GM23338 (cell line): ENCODE measurements at regions not wholly inside any gene's neighbourhood (a gene's known extent, or its start where the extent isn't known, plus 50 kb on each side); places are given as distances from the start of the nearest gene placed in this dataset.

Experiments
- ATAC-seq: fragments of 200-7000 bp; cut with Tn5 transposase; 3 replicates; pipeline ENCODE4 v1.9.1; 2020
- DNase-seq: peaks from one replicate; pipeline ENCODE4 v3.0.0-alpha.2; 2015; ENCODE audit warnings: low spot score
- H2AFZ ChIP-seq: fragments of 200-600 bp; sonication (generic); 2 replicates; pipeline ENCODE4 v1.8.0; 2016; ENCODE audit warnings: antibody characterized with exemption, mild to moderate bottlenecking, moderate library complexity
- H3F3A ChIP-seq: fragments of 200-600 bp; sonication (generic); replicated peaks from 2 replicates; pipeline ENCODE4 v1.8.0; 2017; ENCODE audit warnings: antibody characterized with exemption, mixed run types, low read depth
- H3K27ac ChIP-seq: fragments of 200-600 bp; sonication (generic); 2 replicates; pipeline ENCODE4 v1.6.1; 2016; ENCODE audit warnings: low read depth
- H3K27me3 ChIP-seq: fragments of 200-600 bp; sonication (generic); 2 replicates; pipeline ENCODE4 v1.8.0; 2016; ENCODE audit warnings: mild to moderate bottlenecking, mixed run types, moderate library complexity; ENCODE audit not compliant: insufficient read depth
- H3K36me3 ChIP-seq: fragments of 200-600 bp; sonication (generic); 2 replicates; pipeline ENCODE4 v1.8.0; 2016; ENCODE audit warnings: mild to moderate bottlenecking; ENCODE audit not compliant: insufficient read depth
- H3K4me1 ChIP-seq: fragments of 200-600 bp; sonication (generic); 2 replicates; pipeline ENCODE4 v1.8.0; 2016; ENCODE audit warnings: mild to moderate bottlenecking, moderate library complexity; ENCODE audit not compliant: insufficient read depth
- H3K4me2 ChIP-seq: fragments of 200-600 bp; sonication (generic); 2 replicates; pipeline ENCODE4 v1.7.1; 2017; ENCODE audit warnings: mixed run types
- H3K4me3 ChIP-seq: fragments of 200-600 bp; sonication (generic); 2 replicates; pipeline ENCODE4 v1.6.1; 2016; ENCODE audit warnings: mixed run types
- H3K79me2 ChIP-seq: fragments of 200-600 bp; sonication (generic); replicated peaks from 2 replicates; pipeline ENCODE4 v1.8.0; 2017; ENCODE audit warnings: mild to moderate bottlenecking; ENCODE audit not compliant: insufficient read depth
- H3K9me2 ChIP-seq: fragments of 200-600 bp; sonication (generic); 2 replicates; pipeline ENCODE4 v1.8.0; 2017; ENCODE audit not compliant: insufficient read depth
- H4K20me1 ChIP-seq: fragments of 200-600 bp; sonication (generic); replicated peaks from 2 replicates; pipeline ENCODE4 v1.8.0; 2017; ENCODE audit warnings: mild to moderate bottlenecking; ENCODE audit not compliant: insufficient read depth
- H3K27ac Mint-ChIP-seq: 2 replicates; pipeline ENCODE4 v1.8.0; 2020; ENCODE audit warnings: inconsistent platforms, mild to moderate bottlenecking, moderate library complexity, mixed read lengths
- H3K27me3 Mint-ChIP-seq: 3 replicates; pipeline ENCODE4 v1.8.0; 2022; ENCODE audit warnings: low read depth, mild to moderate bottlenecking, moderate library complexity, mixed read lengths, inconsistent platforms; ENCODE audit not compliant: insufficient read depth, poor library complexity
- H3K36me3 Mint-ChIP-seq: 3 replicates; pipeline ENCODE4 v1.8.0; 2021; ENCODE audit warnings: low read depth, mild to moderate bottlenecking, inconsistent platforms, moderate library complexity, mixed read lengths
- H3K4me1 Mint-ChIP-seq: 3 replicates; pipeline ENCODE4 v1.8.0; 2020; ENCODE audit warnings: mild to moderate bottlenecking, inconsistent platforms, mixed read lengths
- H3K4me3 Mint-ChIP-seq: 3 replicates; pipeline ENCODE4 v1.8.0; 2021; ENCODE audit warnings: moderate library complexity, mild to moderate bottlenecking, inconsistent platforms, mixed read lengths
- H3K9me3 Mint-ChIP-seq: 3 replicates; pipeline ENCODE4 v1.8.0; 2020; ENCODE audit warnings: moderate library complexity, mild to moderate bottlenecking, inconsistent platforms, mixed read lengths
- EZH2phosphoT487 ChIP-seq: fragments of 200-600 bp; sonication (generic); IDR thresholded peaks from one replicate; pipeline ENCODE4 v1.8.1; 2018; ENCODE audit warnings: antibody characterized with exemption; ENCODE audit not compliant: unreplicated experiment
- JUNB ChIP-seq: IDR thresholded peaks from one replicate; pipeline ENCODE4 v1.6.1; 2016; ENCODE audit warnings: antibody characterized with exemption; ENCODE audit not compliant: unreplicated experiment
- POLR2AphosphoS5 ChIP-seq: IDR thresholded peaks from 2 replicates; pipeline ENCODE4 v1.6.1; 2016; ENCODE audit warnings: antibody characterized with exemption, low read depth
- STAT1 ChIP-seq: IDR thresholded peaks from one replicate; pipeline ENCODE4 v1.6.1; 2016; ENCODE audit warnings: antibody characterized with exemption; ENCODE audit not compliant: unreplicated experiment
- TF ChIP-seq, protein P1 (sequence below), 2 experiments: fragments of 200-600 bp in 1 of 2; sonication (generic) in 1 of 2; conservative IDR thresholded peaks; 2 replicates each; pipeline versions ENCODE4 v1.5.1 to v1.6.1; 2016 to 2017; ENCODE audit warnings: antibody characterized with exemption in 2 of 2, low read depth in 2 of 2, mild to moderate bottlenecking in 2 of 2, moderate library complexity in 1 of 2
- TF ChIP-seq, protein P2 (sequence below): IDR thresholded peaks from one replicate; pipeline ENCODE4 v1.6.1; 2018; ENCODE audit warnings: antibody characterized with exemption; ENCODE audit not compliant: unreplicated experiment
- TF ChIP-seq, protein P3 (sequence below): fragments of 250-450 bp; sonication (Bioruptor Pico); IDR thresholded peaks from 2 replicates; pipeline ENCODE4 v1.5.0; 2020; ENCODE audit warnings: mild to moderate bottlenecking, moderate library complexity

DNA sequence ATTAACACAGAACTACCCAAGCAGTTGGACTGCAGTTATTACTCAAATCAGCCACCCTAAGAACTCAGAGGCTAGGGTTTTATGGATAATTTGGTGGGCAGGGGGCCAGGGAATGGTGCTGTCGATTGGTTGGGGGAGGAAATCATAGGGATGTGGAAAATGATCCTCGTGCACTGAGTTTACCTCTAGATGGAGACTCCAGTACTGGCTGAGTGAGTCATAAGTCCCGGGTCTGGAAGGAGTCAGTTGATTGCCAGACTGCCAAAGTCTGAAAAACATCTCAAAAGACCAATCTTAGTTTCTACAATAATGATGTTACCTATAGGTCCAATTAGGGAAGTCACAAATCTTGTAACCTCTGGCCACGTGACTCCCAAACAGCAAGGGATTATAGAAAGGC is 257.5 kb upstream of the PRMT6 start:
- ATAC-seq (no peak), DNase-seq (no peak)
- Mint-ChIP-seq H3K27me3 (no peaks in the 10 kb centered on the region), H3K9me3 (no peaks in the 10 kb centered on the region), H3K4me3 (no peak overlapping the region), H3K4me1 (no peaks in the 10 kb centered on the region), H3K27ac (no peak overlapping the region), H3K36me3 (no peaks in the 10 kb centered on the region)
- Histone ChIP-seq H3K27me3 (no peaks in the 10 kb centered on the region), H3K4me3 (no peak overlapping the region), H3K9me2 (peaks cover 5% of the 10 kb centered on the region; the same call in 1 of the 2 replicates), H3K4me1 (no peaks in the 10 kb centered on the region), H3K4me2 (no peak overlapping the region), H2AFZ (no peak overlapping the region; the same call in 1 of the 2 replicates), H3F3A (no peaks in the 10 kb centered on the region), H3K36me3 (no peaks in the 10 kb centered on the region), H4K20me1 (no peaks in the 10 kb centered on the region), H3K27ac (no peak overlapping the region), H3K79me2 (no peaks in the 10 kb centered on the region)
- TF ChIP-seq JUNB (no peak), EZH2phosphoT487 (no peak), STAT1 (no peak)
- TF ChIP-seq, protein P1, sequence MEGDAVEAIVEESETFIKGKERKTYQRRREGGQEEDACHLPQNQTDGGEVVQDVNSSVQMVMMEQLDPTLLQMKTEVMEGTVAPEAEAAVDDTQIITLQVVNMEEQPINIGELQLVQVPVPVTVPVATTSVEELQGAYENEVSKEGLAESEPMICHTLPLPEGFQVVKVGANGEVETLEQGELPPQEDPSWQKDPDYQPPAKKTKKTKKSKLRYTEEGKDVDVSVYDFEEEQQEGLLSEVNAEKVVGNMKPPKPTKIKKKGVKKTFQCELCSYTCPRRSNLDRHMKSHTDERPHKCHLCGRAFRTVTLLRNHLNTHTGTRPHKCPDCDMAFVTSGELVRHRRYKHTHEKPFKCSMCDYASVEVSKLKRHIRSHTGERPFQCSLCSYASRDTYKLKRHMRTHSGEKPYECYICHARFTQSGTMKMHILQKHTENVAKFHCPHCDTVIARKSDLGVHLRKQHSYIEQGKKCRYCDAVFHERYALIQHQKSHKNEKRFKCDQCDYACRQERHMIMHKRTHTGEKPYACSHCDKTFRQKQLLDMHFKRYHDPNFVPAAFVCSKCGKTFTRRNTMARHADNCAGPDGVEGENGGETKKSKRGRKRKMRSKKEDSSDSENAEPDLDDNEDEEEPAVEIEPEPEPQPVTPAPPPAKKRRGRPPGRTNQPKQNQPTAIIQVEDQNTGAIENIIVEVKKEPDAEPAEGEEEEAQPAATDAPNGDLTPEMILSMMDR (conservative IDR thresholded peaks at IDR 0.05; ENCODE audit: low read depth in 2 of 2): peak in 1 of 2 experiments; percentile 22; a peak in 1 of 4 replicates

DNA sequence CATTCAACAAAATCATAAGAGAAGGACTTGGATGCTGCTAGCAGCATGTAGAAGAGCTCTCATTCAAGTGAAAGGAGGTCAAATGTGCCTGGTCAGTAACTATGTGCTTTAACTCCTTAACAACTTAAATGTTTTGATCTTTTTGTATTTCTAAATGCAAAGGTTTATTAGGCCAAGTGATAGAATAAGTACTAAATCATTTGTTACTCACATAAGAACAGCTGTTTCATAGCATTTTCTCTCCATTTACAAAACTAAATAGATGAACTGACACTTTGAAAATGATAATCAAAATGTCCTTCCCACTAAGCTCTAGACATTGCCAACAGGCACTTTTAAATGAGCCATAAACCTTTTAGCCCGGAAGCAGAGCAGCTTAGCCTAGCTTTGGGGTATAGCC is 254.3 kb upstream of the PRMT6 start:
- H3K4me1 ChIP-seq: no peaks in the 10 kb centered on the region
- no peak overlapping the region for H3K4me3 Mint-ChIP-seq
- TF ChIP-seq, protein P2, sequence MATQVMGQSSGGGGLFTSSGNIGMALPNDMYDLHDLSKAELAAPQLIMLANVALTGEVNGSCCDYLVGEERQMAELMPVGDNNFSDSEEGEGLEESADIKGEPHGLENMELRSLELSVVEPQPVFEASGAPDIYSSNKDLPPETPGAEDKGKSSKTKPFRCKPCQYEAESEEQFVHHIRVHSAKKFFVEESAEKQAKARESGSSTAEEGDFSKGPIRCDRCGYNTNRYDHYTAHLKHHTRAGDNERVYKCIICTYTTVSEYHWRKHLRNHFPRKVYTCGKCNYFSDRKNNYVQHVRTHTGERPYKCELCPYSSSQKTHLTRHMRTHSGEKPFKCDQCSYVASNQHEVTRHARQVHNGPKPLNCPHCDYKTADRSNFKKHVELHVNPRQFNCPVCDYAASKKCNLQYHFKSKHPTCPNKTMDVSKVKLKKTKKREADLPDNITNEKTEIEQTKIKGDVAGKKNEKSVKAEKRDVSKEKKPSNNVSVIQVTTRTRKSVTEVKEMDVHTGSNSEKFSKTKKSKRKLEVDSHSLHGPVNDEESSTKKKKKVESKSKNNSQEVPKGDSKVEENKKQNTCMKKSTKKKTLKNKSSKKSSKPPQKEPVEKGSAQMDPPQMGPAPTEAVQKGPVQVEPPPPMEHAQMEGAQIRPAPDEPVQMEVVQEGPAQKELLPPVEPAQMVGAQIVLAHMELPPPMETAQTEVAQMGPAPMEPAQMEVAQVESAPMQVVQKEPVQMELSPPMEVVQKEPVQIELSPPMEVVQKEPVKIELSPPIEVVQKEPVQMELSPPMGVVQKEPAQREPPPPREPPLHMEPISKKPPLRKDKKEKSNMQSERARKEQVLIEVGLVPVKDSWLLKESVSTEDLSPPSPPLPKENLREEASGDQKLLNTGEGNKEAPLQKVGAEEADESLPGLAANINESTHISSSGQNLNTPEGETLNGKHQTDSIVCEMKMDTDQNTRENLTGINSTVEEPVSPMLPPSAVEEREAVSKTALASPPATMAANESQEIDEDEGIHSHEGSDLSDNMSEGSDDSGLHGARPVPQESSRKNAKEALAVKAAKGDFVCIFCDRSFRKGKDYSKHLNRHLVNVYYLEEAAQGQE: no peak
- TF ChIP-seq, protein P3, sequence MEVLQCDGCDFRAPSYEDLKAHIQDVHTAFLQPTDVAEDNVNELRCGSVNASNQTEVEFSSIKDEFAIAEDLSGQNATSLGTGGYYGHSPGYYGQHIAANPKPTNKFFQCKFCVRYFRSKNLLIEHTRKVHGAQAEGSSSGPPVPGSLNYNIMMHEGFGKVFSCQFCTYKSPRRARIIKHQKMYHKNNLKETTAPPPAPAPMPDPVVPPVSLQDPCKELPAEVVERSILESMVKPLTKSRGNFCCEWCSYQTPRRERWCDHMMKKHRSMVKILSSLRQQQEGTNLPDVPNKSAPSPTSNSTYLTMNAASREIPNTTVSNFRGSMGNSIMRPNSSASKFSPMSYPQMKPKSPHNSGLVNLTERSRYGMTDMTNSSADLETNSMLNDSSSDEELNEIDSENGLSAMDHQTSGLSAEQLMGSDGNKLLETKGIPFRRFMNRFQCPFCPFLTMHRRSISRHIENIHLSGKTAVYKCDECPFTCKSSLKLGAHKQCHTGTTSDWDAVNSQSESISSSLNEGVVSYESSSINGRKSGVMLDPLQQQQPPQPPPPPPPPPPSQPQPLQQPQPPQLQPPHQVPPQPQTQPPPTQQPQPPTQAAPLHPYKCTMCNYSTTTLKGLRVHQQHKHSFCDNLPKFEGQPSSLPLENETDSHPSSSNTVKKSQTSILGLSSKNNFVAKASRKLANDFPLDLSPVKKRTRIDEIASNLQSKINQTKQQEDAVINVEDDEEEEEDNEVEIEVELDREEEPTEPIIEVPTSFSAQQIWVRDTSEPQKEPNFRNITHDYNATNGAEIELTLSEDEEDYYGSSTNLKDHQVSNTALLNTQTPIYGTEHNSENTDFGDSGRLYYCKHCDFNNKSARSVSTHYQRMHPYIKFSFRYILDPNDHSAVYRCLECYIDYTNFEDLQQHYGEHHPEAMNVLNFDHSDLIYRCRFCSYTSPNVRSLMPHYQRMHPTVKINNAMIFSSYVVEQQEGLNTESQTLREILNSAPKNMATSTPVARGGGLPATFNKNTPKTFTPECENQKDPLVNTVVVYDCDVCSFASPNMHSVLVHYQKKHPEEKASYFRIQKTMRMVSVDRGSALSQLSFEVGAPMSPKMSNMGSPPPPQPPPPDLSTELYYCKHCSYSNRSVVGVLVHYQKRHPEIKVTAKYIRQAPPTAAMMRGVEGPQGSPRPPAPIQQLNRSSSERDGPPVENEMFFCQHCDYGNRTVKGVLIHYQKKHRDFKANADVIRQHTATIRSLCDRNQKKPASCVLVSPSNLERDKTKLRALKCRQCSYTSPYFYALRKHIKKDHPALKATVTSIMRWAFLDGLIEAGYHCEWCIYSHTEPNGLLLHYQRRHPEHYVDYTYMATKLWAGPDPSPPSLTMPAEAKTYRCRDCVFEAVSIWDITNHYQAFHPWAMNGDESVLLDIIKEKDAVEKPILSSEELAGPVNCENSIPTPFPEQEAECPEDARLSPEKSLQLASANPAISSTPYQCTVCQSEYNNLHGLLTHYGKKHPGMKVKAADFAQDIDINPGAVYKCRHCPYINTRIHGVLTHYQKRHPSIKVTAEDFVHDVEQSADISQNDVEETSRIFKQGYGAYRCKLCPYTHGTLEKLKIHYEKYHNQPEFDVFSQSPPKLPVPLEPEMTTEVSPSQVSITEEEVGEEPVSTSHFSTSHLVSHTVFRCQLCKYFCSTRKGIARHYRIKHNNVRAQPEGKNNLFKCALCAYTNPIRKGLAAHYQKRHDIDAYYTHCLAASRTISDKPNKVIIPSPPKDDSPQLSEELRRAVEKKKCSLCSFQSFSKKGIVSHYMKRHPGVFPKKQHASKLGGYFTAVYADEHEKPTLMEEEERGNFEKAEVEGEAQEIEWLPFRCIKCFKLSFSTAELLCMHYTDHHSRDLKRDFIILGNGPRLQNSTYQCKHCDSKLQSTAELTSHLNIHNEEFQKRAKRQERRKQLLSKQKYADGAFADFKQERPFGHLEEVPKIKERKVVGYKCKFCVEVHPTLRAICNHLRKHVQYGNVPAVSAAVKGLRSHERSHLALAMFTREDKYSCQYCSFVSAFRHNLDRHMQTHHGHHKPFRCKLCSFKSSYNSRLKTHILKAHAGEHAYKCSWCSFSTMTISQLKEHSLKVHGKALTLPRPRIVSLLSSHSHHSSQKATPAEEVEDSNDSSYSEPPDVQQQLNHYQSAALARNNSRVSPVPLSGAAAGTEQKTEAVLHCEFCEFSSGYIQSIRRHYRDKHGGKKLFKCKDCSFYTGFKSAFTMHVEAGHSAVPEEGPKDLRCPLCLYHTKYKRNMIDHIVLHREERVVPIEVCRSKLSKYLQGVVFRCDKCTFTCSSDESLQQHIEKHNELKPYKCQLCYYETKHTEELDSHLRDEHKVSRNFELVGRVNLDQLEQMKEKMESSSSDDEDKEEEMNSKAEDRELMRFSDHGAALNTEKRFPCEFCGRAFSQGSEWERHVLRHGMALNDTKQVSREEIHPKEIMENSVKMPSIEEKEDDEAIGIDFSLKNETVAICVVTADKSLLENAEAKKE: no peak
- TF ChIP-seq POLR2AphosphoS5: no peak
- H3K36me3 ChIP-seq: no peaks in the 10 kb centered on the region
- H3K27me3 ChIP-seq: no peaks in the 10 kb centered on the region
- no peak overlapping the region for H3K27ac Mint-ChIP-seq
- no peaks in the 10 kb centered on the region for H4K20me1 ChIP-seq
- H3K9me2 ChIP-seq: no peaks in the 10 kb centered on the region
- no peak overlapping the region for H2AFZ ChIP-seq
- no peaks in the 10 kb centered on the region for H3K27me3 Mint-ChIP-seq
- H3K4me3 ChIP-seq: no peak overlapping the region
- H3K79me2 ChIP-seq: no peaks in the 10 kb centered on the region
- H3K4me2 ChIP-seq: no peak overlapping the region
- H3K36me3 Mint-ChIP-seq: no peaks in the 10 kb centered on the region
- no peaks in the 10 kb centered on the region for H3K9me3 Mint-ChIP-seq
- no peak for DNase-seq
- no peak for ATAC-seq
- no peaks in the 10 kb centered on the region for H3K4me1 Mint-ChIP-seq
- no peaks in the 10 kb centered on the region for H3F3A ChIP-seq
- no peak overlapping the region for H3K27ac ChIP-seq
